T-helper 9 cell (primary cell): ENCODE measurements at regions not wholly inside any gene's neighbourhood (a gene's known extent, or its start where the extent isn't known, plus 50 kb on each side); places are given as distances from the start of the nearest gene placed in this dataset.

Experiments used
- DNase-seq: peaks from one replicate; pipeline ENCODE4 v3.0.0-alpha.2; 2020

- no peak for DNase-seq
Measured at GRCh38 chr21:15401331-15401730, 328.5 kb upstream of the USP25 start.

- no peak for DNase-seq
Measured at GRCh38 chr21:15405214-15405613, 324.6 kb upstream of the USP25 start.

- no peak for DNase-seq
Measured at GRCh38 chr21:15406791-15407190, 323.0 kb upstream of the USP25 start.

GRCh38 chr21:15407585-15407984 is 322.2 kb upstream of the USP25 start:
- no peak for DNase-seq

- no peak for DNase-seq
Measured at GRCh38 chr21:15408089-15408488, 321.7 kb upstream of the USP25 start.

GRCh38 chr21:15409031-15409430 is 320.8 kb upstream of the USP25 start:
- no peak for DNase-seq

- DNase-seq: no peak
Measured at GRCh38 chr21:15410853-15411252, 318.9 kb upstream of the USP25 start.

- no peak for DNase-seq
Measured at GRCh38 chr21:15414057-15414456, 315.7 kb upstream of the USP25 start.

GRCh38 chr21:15415541-15416261 is 314.1 kb upstream of the USP25 start:
- no peak for DNase-seq

GRCh38 chr21:15421441-15421881 is 308.3 kb upstream of the USP25 start:
- DNase-seq: no peak

GRCh38 chr21:15421947-15422346 is 307.8 kb upstream of the USP25 start:
- no peak for DNase-seq

- DNase-seq: no peak
Measured at GRCh38 chr21:15422783-15423182, 307.0 kb upstream of the USP25 start.

- DNase-seq: no peak
Measured at GRCh38 chr21:15423676-15424445, 305.9 kb upstream of the USP25 start.

GRCh38 chr21:15425049-15425448 is 304.7 kb upstream of the USP25 start:
- DNase-seq: no peak

GRCh38 chr21:15430023-15430422 is 299.8 kb upstream of the USP25 start:
- DNase-seq: no peak

- no peak for DNase-seq
Measured at GRCh38 chr21:15430577-15430976, 299.2 kb upstream of the USP25 start.

GRCh38 chr21:15431053-15431452 is 298.7 kb upstream of the USP25 start:
- DNase-seq: no peak

GRCh38 chr21:15433091-15433490 is 296.7 kb upstream of the USP25 start:
- no peak for DNase-seq

- DNase-seq: no peak
Measured at GRCh38 chr21:15434163-15434905, 295.4 kb upstream of the USP25 start.

- DNase-seq: no peak
Measured at GRCh38 chr21:15436031-15436430, 293.8 kb upstream of the USP25 start.

GRCh38 chr21:15437883-15438282 is 291.9 kb upstream of the USP25 start:
- DNase-seq: no peak

GRCh38 chr21:15439726-15440125 is 290.1 kb upstream of the USP25 start:
- no peak for DNase-seq

- no peak for DNase-seq
Measured at GRCh38 chr21:15441060-15441493, 288.7 kb upstream of the USP25 start.

- no peak for DNase-seq
Measured at GRCh38 chr21:15441992-15442391, 287.8 kb upstream of the USP25 start.
